ENCODE measurements at regions not wholly inside any gene's neighbourhood (a gene's known extent, or its start where the extent isn't known, plus 50 kb on each side); places are given as distances from the start of the nearest gene placed in this dataset.

DNA sequence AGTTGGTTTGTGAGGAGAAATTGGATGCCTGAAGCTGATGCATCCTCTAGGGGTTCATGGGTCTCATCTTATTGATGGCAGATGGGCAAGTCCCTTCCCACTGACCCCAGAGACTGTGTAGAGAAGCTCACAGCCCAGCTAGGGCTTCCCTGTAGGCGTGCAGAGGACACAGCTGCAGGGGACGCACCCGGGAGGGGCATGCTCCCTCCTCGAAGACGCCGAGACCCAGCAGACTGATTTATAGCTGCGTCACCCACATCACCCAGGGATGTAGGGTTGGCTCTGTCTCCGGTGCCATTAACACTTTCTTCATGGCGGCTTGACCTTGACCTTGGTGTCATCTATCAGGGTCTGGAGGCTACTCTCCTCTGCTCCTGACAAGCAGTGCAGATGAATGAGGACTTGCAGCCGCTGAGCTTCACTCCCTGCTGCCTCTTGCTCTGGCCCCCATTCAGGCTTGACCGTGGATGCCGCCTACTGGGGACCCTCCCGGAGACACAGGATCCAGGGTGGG is 549.7 kb downstream of the TCERG1L start:
- Histone ChIP-seq H3K4me3 (no peak overlapping the region), H3F3A (replicated peaks; ENCODE audit: low read depth) (no peaks in the 10 kb centered on the region), H3K9me2 (ENCODE audit: insufficient read depth) (no peaks in the 10 kb centered on the region), H4K20me1 (replicated peaks; ENCODE audit: insufficient read depth) (no peaks in the 10 kb centered on the region), H2AFZ (no peak overlapping the region), H3K27ac (ENCODE audit: low read depth) (no peak overlapping the region), H3K36me3 (ENCODE audit: insufficient read depth) (no peaks in the 10 kb centered on the region; the same call in 1 of the 2 replicates), H3K27me3 (ENCODE audit: insufficient read depth) (no peaks in the 10 kb centered on the region), H3K4me2 (no peak overlapping the region), H3K4me1 (ENCODE audit: insufficient read depth) (no peaks in the 10 kb centered on the region), H3K79me2 (replicated peaks; ENCODE audit: insufficient read depth) (no peaks in the 10 kb centered on the region)
- H3K9me3 Mint-ChIP-seq: peaks cover 83% of the 10 kb centered on the region
- no peak overlapping the region for H3K27ac Mint-ChIP-seq
- TF ChIP-seq, protein P1, sequence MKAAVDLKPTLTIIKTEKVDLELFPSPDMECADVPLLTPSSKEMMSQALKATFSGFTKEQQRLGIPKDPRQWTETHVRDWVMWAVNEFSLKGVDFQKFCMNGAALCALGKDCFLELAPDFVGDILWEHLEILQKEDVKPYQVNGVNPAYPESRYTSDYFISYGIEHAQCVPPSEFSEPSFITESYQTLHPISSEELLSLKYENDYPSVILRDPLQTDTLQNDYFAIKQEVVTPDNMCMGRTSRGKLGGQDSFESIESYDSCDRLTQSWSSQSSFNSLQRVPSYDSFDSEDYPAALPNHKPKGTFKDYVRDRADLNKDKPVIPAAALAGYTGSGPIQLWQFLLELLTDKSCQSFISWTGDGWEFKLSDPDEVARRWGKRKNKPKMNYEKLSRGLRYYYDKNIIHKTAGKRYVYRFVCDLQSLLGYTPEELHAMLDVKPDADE (IDR thresholded peaks at IDR 0.05): no peak
- TF ChIP-seq, protein P2, sequence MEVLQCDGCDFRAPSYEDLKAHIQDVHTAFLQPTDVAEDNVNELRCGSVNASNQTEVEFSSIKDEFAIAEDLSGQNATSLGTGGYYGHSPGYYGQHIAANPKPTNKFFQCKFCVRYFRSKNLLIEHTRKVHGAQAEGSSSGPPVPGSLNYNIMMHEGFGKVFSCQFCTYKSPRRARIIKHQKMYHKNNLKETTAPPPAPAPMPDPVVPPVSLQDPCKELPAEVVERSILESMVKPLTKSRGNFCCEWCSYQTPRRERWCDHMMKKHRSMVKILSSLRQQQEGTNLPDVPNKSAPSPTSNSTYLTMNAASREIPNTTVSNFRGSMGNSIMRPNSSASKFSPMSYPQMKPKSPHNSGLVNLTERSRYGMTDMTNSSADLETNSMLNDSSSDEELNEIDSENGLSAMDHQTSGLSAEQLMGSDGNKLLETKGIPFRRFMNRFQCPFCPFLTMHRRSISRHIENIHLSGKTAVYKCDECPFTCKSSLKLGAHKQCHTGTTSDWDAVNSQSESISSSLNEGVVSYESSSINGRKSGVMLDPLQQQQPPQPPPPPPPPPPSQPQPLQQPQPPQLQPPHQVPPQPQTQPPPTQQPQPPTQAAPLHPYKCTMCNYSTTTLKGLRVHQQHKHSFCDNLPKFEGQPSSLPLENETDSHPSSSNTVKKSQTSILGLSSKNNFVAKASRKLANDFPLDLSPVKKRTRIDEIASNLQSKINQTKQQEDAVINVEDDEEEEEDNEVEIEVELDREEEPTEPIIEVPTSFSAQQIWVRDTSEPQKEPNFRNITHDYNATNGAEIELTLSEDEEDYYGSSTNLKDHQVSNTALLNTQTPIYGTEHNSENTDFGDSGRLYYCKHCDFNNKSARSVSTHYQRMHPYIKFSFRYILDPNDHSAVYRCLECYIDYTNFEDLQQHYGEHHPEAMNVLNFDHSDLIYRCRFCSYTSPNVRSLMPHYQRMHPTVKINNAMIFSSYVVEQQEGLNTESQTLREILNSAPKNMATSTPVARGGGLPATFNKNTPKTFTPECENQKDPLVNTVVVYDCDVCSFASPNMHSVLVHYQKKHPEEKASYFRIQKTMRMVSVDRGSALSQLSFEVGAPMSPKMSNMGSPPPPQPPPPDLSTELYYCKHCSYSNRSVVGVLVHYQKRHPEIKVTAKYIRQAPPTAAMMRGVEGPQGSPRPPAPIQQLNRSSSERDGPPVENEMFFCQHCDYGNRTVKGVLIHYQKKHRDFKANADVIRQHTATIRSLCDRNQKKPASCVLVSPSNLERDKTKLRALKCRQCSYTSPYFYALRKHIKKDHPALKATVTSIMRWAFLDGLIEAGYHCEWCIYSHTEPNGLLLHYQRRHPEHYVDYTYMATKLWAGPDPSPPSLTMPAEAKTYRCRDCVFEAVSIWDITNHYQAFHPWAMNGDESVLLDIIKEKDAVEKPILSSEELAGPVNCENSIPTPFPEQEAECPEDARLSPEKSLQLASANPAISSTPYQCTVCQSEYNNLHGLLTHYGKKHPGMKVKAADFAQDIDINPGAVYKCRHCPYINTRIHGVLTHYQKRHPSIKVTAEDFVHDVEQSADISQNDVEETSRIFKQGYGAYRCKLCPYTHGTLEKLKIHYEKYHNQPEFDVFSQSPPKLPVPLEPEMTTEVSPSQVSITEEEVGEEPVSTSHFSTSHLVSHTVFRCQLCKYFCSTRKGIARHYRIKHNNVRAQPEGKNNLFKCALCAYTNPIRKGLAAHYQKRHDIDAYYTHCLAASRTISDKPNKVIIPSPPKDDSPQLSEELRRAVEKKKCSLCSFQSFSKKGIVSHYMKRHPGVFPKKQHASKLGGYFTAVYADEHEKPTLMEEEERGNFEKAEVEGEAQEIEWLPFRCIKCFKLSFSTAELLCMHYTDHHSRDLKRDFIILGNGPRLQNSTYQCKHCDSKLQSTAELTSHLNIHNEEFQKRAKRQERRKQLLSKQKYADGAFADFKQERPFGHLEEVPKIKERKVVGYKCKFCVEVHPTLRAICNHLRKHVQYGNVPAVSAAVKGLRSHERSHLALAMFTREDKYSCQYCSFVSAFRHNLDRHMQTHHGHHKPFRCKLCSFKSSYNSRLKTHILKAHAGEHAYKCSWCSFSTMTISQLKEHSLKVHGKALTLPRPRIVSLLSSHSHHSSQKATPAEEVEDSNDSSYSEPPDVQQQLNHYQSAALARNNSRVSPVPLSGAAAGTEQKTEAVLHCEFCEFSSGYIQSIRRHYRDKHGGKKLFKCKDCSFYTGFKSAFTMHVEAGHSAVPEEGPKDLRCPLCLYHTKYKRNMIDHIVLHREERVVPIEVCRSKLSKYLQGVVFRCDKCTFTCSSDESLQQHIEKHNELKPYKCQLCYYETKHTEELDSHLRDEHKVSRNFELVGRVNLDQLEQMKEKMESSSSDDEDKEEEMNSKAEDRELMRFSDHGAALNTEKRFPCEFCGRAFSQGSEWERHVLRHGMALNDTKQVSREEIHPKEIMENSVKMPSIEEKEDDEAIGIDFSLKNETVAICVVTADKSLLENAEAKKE (CRISPR knock-in tag; IDR thresholded peaks at IDR 0.05): no peak
- TF ChIP-seq CREB1 (CRISPR knock-in tag; IDR thresholded peaks at IDR 0.05; ENCODE audit: low read depth): no peak
- no peak for TF ChIP-seq JUNB (IDR thresholded peaks at IDR 0.05; ENCODE audit: unreplicated experiment)
- no peak for TF ChIP-seq STAT1 (IDR thresholded peaks at IDR 0.05; ENCODE audit: unreplicated experiment)
- TF ChIP-seq ZNF331 (CRISPR knock-in tag; IDR thresholded peaks at IDR 0.05; ENCODE audit: low read depth): no peak
- no peak for TF ChIP-seq EZH2 (IDR thresholded peaks at IDR 0.05; ENCODE audit: low read depth, unreplicated experiment)
- TF ChIP-seq, protein P3, sequence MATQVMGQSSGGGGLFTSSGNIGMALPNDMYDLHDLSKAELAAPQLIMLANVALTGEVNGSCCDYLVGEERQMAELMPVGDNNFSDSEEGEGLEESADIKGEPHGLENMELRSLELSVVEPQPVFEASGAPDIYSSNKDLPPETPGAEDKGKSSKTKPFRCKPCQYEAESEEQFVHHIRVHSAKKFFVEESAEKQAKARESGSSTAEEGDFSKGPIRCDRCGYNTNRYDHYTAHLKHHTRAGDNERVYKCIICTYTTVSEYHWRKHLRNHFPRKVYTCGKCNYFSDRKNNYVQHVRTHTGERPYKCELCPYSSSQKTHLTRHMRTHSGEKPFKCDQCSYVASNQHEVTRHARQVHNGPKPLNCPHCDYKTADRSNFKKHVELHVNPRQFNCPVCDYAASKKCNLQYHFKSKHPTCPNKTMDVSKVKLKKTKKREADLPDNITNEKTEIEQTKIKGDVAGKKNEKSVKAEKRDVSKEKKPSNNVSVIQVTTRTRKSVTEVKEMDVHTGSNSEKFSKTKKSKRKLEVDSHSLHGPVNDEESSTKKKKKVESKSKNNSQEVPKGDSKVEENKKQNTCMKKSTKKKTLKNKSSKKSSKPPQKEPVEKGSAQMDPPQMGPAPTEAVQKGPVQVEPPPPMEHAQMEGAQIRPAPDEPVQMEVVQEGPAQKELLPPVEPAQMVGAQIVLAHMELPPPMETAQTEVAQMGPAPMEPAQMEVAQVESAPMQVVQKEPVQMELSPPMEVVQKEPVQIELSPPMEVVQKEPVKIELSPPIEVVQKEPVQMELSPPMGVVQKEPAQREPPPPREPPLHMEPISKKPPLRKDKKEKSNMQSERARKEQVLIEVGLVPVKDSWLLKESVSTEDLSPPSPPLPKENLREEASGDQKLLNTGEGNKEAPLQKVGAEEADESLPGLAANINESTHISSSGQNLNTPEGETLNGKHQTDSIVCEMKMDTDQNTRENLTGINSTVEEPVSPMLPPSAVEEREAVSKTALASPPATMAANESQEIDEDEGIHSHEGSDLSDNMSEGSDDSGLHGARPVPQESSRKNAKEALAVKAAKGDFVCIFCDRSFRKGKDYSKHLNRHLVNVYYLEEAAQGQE (IDR thresholded peaks at IDR 0.05; ENCODE audit: unreplicated experiment): no peak
- no peak for TF ChIP-seq NANOG (IDR thresholded peaks at IDR 0.05; ENCODE audit: borderline replicate concordance)
- TF ChIP-seq, protein P4, sequence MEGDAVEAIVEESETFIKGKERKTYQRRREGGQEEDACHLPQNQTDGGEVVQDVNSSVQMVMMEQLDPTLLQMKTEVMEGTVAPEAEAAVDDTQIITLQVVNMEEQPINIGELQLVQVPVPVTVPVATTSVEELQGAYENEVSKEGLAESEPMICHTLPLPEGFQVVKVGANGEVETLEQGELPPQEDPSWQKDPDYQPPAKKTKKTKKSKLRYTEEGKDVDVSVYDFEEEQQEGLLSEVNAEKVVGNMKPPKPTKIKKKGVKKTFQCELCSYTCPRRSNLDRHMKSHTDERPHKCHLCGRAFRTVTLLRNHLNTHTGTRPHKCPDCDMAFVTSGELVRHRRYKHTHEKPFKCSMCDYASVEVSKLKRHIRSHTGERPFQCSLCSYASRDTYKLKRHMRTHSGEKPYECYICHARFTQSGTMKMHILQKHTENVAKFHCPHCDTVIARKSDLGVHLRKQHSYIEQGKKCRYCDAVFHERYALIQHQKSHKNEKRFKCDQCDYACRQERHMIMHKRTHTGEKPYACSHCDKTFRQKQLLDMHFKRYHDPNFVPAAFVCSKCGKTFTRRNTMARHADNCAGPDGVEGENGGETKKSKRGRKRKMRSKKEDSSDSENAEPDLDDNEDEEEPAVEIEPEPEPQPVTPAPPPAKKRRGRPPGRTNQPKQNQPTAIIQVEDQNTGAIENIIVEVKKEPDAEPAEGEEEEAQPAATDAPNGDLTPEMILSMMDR (conservative IDR thresholded peaks at IDR 0.05; ENCODE audit: low read depth in 2 of 2): no peak
- no peak for TF ChIP-seq POLR2AphosphoS5 (IDR thresholded peaks at IDR 0.05; ENCODE audit: low read depth)
- no peak for TF ChIP-seq ZNF114 (CRISPR knock-in tag; IDR thresholded peaks at IDR 0.05)
- no peak for TF ChIP-seq EZH2phosphoT487 (IDR thresholded peaks at IDR 0.05; ENCODE audit: unreplicated experiment)
- H3K4me1 Mint-ChIP-seq: no peaks in the 10 kb centered on the region
- peaks cover 6% of the 10 kb centered on the region for H3K27me3 Mint-ChIP-seq (ENCODE audit: insufficient read depth, low read depth, poor library complexity)
- no peak for DNase-seq (ENCODE audit: low spot score)
- H3K4me3 Mint-ChIP-seq: no peak overlapping the region
- ATAC-seq: no peak
- H3K36me3 Mint-ChIP-seq (ENCODE audit: low read depth): peaks cover 24% of the 10 kb centered on the region

Measured in GM23338 (cell line).